ENCODE measurements at regions not wholly inside any gene's neighbourhood (a gene's known extent, or its start where the extent isn't known, plus 50 kb on each side); places are given as distances from the start of the nearest gene placed in this dataset.

- Histone ChIP-seq H3K4me3 (no peak overlapping the region), H3K9me3 (ENCODE audit: insufficient read depth, low read depth) (no peaks in the 10 kb centered on the region), H3K4me2 (no peak overlapping the region), H3K27me3 (ENCODE audit: insufficient read depth, low read depth) (peaks cover 41% of the 10 kb centered on the region), H2AFZ (no peak overlapping the region), H3K79me2 (ENCODE audit: low read depth) (no peaks in the 10 kb centered on the region), H3F3A (ENCODE audit: insufficient read depth, low read depth) (no peaks in the 10 kb centered on the region), H4K20me1 (ENCODE audit: insufficient read depth) (no peaks in the 10 kb centered on the region), H3K36me3 (ENCODE audit: low read depth) (no peaks in the 10 kb centered on the region), H3K4me1 (replicated peaks; ENCODE audit: insufficient read depth) (no peaks in the 10 kb centered on the region), H3K27ac (no peak overlapping the region), H3K9me2 (ENCODE audit: insufficient read depth) (peaks cover 8% of the 10 kb centered on the region; the same call in 1 of the 2 replicates)
- TF ChIP-seq CTCF (conservative IDR thresholded peaks at IDR 0.05) (no peak), EZH2 (IDR thresholded peaks at IDR 0.05; ENCODE audit: low read depth) (no peak)
- intact Hi-C loops (cut with micrococcal nuclease; ENCODE audit: unreplicated experiment): no loop called here
- CTCF ChIA-PET: no interaction called here
- DNase-seq: no peak
- no TSS peak for BruUV-seq (replicated peaks)
- POLR2A ChIA-PET (ENCODE audit: unreplicated experiment): no interaction called here
Measured at GRCh38 chr10:80976658-80977057, 439.0 kb downstream of the SH2D4B start.

GRCh38 chr10:80985102-80985501, 447.4 kb downstream of the SH2D4B start:
- no TSS peak for BruUV-seq (replicated peaks)
- no peaks in the 10 kb centered on the region; the same call in 1 of the 2 replicates for H4K20me1 ChIP-seq (ENCODE audit: insufficient read depth)

GRCh38 chr10:80986596-80986995, 448.9 kb downstream of the SH2D4B start:
- Histone ChIP-seq H3K9me2 (ENCODE audit: insufficient read depth) (peaks cover under 1% of the 10 kb centered on the region; the same call in 1 of the 2 replicates), H3K4me3 (no peak overlapping the region), H3K4me1 (replicated peaks; ENCODE audit: insufficient read depth) (no peaks in the 10 kb centered on the region), H3K36me3 (ENCODE audit: low read depth) (no peaks in the 10 kb centered on the region), H3F3A (ENCODE audit: insufficient read depth, low read depth) (no peaks in the 10 kb centered on the region), H3K4me2 (no peak overlapping the region), H2AFZ (no peak overlapping the region), H3K9me3 (ENCODE audit: insufficient read depth, low read depth) (no peaks in the 10 kb centered on the region), H3K27ac (no peak overlapping the region), H3K79me2 (ENCODE audit: low read depth) (no peaks in the 10 kb centered on the region), H4K20me1 (ENCODE audit: insufficient read depth) (no peaks in the 10 kb centered on the region; the same call in 1 of the 2 replicates), H3K27me3 (ENCODE audit: insufficient read depth, low read depth) (peaks cover 15% of the 10 kb centered on the region)
- intact Hi-C loops (cut with micrococcal nuclease; ENCODE audit: unreplicated experiment): no loop called here
- no TSS peak for BruUV-seq (replicated peaks)
- TF ChIP-seq EZH2 (IDR thresholded peaks at IDR 0.05; ENCODE audit: low read depth): no peak
- no peak for TF ChIP-seq CTCF (conservative IDR thresholded peaks at IDR 0.05)
- POLR2A ChIA-PET (ENCODE audit: unreplicated experiment): no interaction called here
- CTCF ChIA-PET: no interaction called here
- DNase-seq: no peak

More at GRCh38 chr10:80985102-80985501, 447.4 kb downstream of the SH2D4B start:
- H2AFZ ChIP-seq: no peak overlapping the region
- peaks cover 3% of the 10 kb centered on the region; the same call in 1 of the 2 replicates for H3K9me2 ChIP-seq (ENCODE audit: insufficient read depth)
- no peak overlapping the region for H3K27ac ChIP-seq
- no peaks in the 10 kb centered on the region for H3K79me2 ChIP-seq (ENCODE audit: low read depth)
- TF ChIP-seq EZH2 (IDR thresholded peaks at IDR 0.05; ENCODE audit: low read depth): no peak
- TF ChIP-seq CTCF (conservative IDR thresholded peaks at IDR 0.05): no peak
- no peaks in the 10 kb centered on the region for H3F3A ChIP-seq (ENCODE audit: insufficient read depth, low read depth)
- ChIA-PET POLR2A (ENCODE audit: unreplicated experiment) (no interaction called here), CTCF (no interaction called here)
- no peak overlapping the region for H3K4me2 ChIP-seq
- H3K36me3 ChIP-seq (ENCODE audit: low read depth): no peaks in the 10 kb centered on the region
- H3K4me3 ChIP-seq: no peak overlapping the region
- no peak for DNase-seq
- H3K27me3 ChIP-seq (ENCODE audit: insufficient read depth, low read depth): peaks cover 21% of the 10 kb centered on the region
- H3K4me1 ChIP-seq (replicated peaks; ENCODE audit: insufficient read depth): no peaks in the 10 kb centered on the region
- intact Hi-C loops (cut with micrococcal nuclease; ENCODE audit: unreplicated experiment): no loop called here
- H3K9me3 ChIP-seq (ENCODE audit: insufficient read depth, low read depth): no peaks in the 10 kb centered on the region
